Osteoblast (primary cell): ENCODE measurements at regions not wholly inside any gene's neighbourhood (a gene's known extent, or its start where the extent isn't known, plus 50 kb on each side); places are given as distances from the start of the nearest gene placed in this dataset.

Experiments used
- DNase-seq: peaks from one replicate; pipeline ENCODE4 v3.0.0; 2011; ENCODE audit warnings: low spot score, mixed read lengths; ENCODE audit not compliant: insufficient read length; ENCODE audit errors: missing footprints
- H2AFZ ChIP-seq: 2 replicates; pipeline ENCODE4 v1.6.0; 2011; ENCODE audit warnings: mild to moderate bottlenecking, low read length
- H3K27ac ChIP-seq: 2 replicates; pipeline ENCODE4 v1.5.1; 2011; ENCODE audit warnings: mild to moderate bottlenecking, low read depth, low read length, moderate library complexity
- H3K27me3 ChIP-seq: 2 replicates; pipeline ENCODE4 v1.6.0; 2012; ENCODE audit warnings: mild to moderate bottlenecking, control low read depth, inconsistent platforms, low read length, moderate library complexity; ENCODE audit not compliant: insufficient read depth
- H3K36me3 ChIP-seq: 2 replicates; pipeline ENCODE4 v1.5.1; 2011; ENCODE audit warnings: mild to moderate bottlenecking, low read length, control low read depth, moderate library complexity; ENCODE audit not compliant: insufficient read depth
- H3K4me1 ChIP-seq: 2 replicates; pipeline ENCODE4 v1.5.1; 2011; ENCODE audit warnings: mild to moderate bottlenecking, low read length, control low read depth, moderate library complexity; ENCODE audit not compliant: insufficient read depth
- H3K4me2 ChIP-seq: 2 replicates; pipeline ENCODE4 v1.6.0; 2011; ENCODE audit warnings: mild to moderate bottlenecking, low read length; ENCODE audit not compliant: insufficient read depth
- H3K4me3 ChIP-seq: fragments of 200-600 bp; sonication (generic); 3 replicates; pipeline ENCODE4 v1.5.1; 2012; ENCODE audit warnings: mild to moderate bottlenecking, low read length, inconsistent platforms; ENCODE audit not compliant: insufficient read depth
- H3K79me2 ChIP-seq: 2 replicates; pipeline ENCODE4 v1.6.0; 2012; ENCODE audit warnings: mild to moderate bottlenecking, low read length, control low read depth, inconsistent platforms; ENCODE audit not compliant: insufficient read depth
- H3K9me3 ChIP-seq: 2 replicates; pipeline ENCODE4 v1.5.1; 2011; ENCODE audit warnings: low read depth, low read length, control low read depth
- H4K20me1 ChIP-seq: 2 replicates; pipeline ENCODE4 v1.6.0; 2012; ENCODE audit warnings: mild to moderate bottlenecking, low read length, control low read depth; ENCODE audit not compliant: insufficient read depth
- TF ChIP-seq, protein P1 (sequence below): IDR thresholded peaks from 2 replicates; pipeline ENCODE4 v1.5.1; 2011; ENCODE audit warnings: mild to moderate bottlenecking, low read depth, low read length, moderate library complexity; ENCODE audit errors: extremely low read depth

DNA sequence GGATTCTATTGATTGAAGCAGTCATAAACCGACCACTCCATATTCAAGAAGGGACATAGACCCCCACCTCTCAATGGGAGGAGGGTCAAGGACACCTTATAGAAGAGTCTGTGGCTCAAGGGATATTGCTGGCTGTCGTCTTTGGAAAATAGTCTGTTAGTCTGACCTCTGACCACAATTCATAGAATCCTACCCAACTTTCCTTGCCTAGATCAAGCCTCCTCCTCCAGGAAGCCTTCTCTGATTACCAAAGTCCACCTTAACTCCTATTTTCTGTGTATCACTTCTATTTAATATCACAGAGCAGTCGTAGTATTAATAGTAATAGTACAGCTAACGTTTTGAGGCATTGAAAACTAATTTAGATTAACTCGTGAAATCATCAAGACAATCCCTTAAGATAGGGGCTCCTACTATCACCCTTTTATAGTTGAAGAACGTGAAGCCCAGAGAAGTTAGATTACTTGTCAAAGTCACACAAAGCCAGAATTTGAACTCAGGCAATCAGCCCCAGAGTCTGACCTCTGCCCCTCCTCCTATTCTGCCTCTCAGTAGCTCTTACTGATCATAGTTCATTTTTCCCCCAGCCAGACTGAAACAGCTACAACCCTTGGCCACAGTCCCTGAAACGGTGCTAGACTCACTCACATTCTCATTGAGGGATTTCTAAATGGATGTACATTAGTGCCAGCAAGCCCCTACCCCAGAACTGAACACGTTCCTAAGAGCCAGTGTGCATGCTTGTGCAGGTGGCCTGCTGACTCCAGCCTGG lies 636.6 kb downstream of the MID1IP1 start:
- TF ChIP-seq, protein P1, sequence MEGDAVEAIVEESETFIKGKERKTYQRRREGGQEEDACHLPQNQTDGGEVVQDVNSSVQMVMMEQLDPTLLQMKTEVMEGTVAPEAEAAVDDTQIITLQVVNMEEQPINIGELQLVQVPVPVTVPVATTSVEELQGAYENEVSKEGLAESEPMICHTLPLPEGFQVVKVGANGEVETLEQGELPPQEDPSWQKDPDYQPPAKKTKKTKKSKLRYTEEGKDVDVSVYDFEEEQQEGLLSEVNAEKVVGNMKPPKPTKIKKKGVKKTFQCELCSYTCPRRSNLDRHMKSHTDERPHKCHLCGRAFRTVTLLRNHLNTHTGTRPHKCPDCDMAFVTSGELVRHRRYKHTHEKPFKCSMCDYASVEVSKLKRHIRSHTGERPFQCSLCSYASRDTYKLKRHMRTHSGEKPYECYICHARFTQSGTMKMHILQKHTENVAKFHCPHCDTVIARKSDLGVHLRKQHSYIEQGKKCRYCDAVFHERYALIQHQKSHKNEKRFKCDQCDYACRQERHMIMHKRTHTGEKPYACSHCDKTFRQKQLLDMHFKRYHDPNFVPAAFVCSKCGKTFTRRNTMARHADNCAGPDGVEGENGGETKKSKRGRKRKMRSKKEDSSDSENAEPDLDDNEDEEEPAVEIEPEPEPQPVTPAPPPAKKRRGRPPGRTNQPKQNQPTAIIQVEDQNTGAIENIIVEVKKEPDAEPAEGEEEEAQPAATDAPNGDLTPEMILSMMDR: no peak
- no peak for DNase-seq

DNA sequence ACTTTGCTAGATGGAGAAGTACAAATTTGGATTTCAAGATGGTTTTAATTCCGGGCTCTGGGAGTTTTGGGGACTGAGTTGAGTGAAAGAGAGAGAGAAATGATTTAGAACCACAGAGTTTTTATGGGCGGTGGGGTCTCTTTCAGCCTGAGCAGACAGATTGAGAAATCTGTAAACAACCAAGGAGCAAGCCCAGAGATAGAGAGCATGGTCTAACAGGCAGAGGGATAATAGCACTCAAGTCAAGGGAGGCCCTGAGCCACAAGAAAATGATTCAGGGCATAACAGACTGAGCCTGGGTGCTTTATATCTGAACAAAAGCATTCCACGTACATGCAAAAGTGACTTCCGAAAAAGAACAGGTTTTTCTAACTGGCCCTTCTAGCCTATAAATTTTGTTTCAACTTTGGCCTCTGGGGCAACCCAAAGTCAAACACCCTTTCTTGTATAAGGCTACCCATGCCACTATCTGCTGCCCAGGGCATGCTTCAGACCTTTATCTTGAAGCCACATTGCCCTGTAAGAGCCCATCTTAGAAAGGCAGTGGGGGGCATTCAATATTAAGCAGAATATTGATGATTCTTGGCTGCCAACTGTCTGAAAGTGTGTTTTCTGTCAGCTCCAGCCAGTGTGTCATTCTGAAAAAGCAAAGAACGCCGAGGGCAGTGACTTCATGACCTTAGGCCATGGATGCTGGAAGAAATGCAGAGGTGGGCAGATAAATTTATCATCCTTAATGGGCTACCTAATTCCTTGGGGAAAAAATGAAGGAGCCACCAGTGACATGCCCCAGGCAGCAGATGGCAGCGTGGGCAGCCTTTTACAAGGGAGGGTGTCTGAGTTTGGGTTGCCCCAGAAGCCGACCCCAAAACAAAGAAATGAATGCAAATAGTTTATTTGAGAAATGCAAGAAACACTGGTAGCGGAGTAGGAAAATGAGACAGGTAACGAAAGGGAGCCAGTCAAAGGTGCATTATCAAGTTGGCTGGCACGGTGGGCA lies 637.6 kb downstream of the MID1IP1 start:
- Histone ChIP-seq H3K36me3 (no peaks in the 10 kb centered on the region), H3K27me3 (peaks cover 18% of the 10 kb centered on the region), H3K9me3 (no peaks in the 10 kb centered on the region), H3K27ac (no peak overlapping the region), H3K79me2 (no peaks in the 10 kb centered on the region), H2AFZ (no peak overlapping the region), H3K4me1 (no peaks in the 10 kb centered on the region), H3K4me2 (no peak overlapping the region), H3K4me3 (no peak overlapping the region), H4K20me1 (no peaks in the 10 kb centered on the region)
- no peak for DNase-seq
- TF ChIP-seq, protein P1: peak; percentile 13

More for the DNA sequence above, 636.6 kb downstream of the MID1IP1 start:
- no peaks in the 10 kb centered on the region for H3K9me3 ChIP-seq
- H2AFZ ChIP-seq: no peak overlapping the region
- no peak overlapping the region for H3K4me2 ChIP-seq
- H3K4me1 ChIP-seq: no peaks in the 10 kb centered on the region
- H3K27ac ChIP-seq: no peak overlapping the region
- H3K4me3 ChIP-seq: no peak overlapping the region
- H3K79me2 ChIP-seq: no peaks in the 10 kb centered on the region
- peaks cover 15% of the 10 kb centered on the region for H3K27me3 ChIP-seq
- no peaks in the 10 kb centered on the region for H3K36me3 ChIP-seq
- H4K20me1 ChIP-seq: no peaks in the 10 kb centered on the region

DNA sequence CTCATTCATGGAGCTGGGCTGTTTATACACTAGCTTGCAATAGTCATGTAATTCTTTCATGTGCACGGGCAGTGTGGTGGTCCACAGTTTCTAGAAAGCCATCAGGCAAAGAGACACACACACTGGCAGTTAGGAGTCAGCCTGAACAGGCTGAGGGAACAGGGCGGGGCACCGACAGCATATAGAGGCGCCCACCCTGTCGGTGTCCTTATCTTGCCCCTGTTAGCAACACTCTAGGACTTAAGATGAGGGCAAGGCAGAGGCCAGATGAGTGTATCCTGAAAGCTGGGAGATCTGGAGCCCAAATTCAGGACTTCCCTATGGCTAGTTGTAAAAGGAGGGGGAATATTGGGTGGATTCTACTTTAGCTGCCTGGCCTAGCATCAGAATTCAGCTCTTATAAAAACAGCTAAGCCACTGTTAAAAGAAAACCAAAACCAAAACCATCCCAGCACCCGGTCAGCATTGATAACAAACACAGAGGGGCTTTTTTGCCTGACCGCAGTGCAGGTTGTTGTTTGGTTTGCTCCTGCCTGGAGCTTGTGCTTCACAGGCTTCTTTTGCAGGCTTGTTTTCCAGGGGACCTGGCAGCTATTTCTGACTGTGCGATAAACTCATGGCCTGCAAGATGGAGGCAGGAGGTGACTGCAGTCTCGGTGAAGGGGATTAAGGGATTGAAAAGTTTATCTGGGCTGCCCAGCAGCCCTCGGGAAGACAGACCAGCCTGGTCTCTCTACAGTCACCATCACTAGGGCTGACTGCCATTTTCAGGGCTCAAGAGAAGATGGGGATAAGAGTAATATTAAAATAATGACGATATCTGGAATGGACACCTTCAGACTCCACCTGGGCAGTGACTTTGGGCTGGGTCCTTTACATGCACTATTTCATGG lies 638.9 kb downstream of the MID1IP1 start:
- Histone ChIP-seq H3K4me2 (no peak overlapping the region), H3K79me2 (no peaks in the 10 kb centered on the region)
- TF ChIP-seq, protein P1: no peak

More for the DNA sequence above, 638.9 kb downstream of the MID1IP1 start:
- no peaks in the 10 kb centered on the region for H3K9me3 ChIP-seq
- H2AFZ ChIP-seq: no peak overlapping the region
- no peaks in the 10 kb centered on the region for H3K36me3 ChIP-seq
- no peaks in the 10 kb centered on the region for H4K20me1 ChIP-seq
- no peaks in the 10 kb centered on the region for H3K4me1 ChIP-seq
- DNase-seq: no peak
- H3K27me3 ChIP-seq: peaks cover 21% of the 10 kb centered on the region
- no peak overlapping the region for H3K27ac ChIP-seq
- no peak overlapping the region for H3K4me3 ChIP-seq
